HG03442 (cell line): ENCODE measurements at regions not wholly inside any gene's neighbourhood (a gene's known extent, or its start where the extent isn't known, plus 50 kb on each side); places are given as distances from the start of the nearest gene placed in this dataset.
"Not testable (repeated sequence)": the region's sequence is repeated elsewhere in the genome, so short reads cannot be mapped to it uniquely, and the experiment has no call there.

ENCODE experiments used
- ATAC-seq: cut with Tn5 transposase; IDR thresholded peaks from one replicate; pipeline ENCODE4 v1.9.1; 2021; ENCODE audit warnings: mild to moderate bottlenecking, moderate library complexity; ENCODE audit not compliant: unreplicated experiment

GRCh38 chr7:93048136-93048930 lies 69.4 kb downstream of the SAMD9 start:
- ATAC-seq, result no peak

- no peak for ATAC-seq
Measured at GRCh38 chr7:93047514-93048099, 70.2 kb downstream of the SAMD9 start.

GRCh38 chr7:93046641-93047040 lies 71.1 kb downstream of the SAMD9 start:
- ATAC-seq, result no peak

GRCh38 chr7:93044147-93044810 lies 73.5 kb downstream of the SAMD9 start:
- ATAC-seq, result no peak

GRCh38 chr7:93043385-93043985 lies 74.3 kb downstream of the SAMD9 start:
- ATAC-seq, result no peak

GRCh38 chr7:93040355-93040754 lies 77.4 kb downstream of the SAMD9 start:
- no peak for ATAC-seq

- no peak for ATAC-seq
Measured at GRCh38 chr7:93039786-93040185, 78.0 kb downstream of the SAMD9 start.

GRCh38 chr7:93039282-93039681 lies 78.5 kb downstream of the SAMD9 start:
- no peak for ATAC-seq

GRCh38 chr7:93036807-93037206 lies 81.0 kb downstream of the SAMD9 start:
- ATAC-seq, result peak; percentile 94

GRCh38 chr7:93036149-93036640 lies 81.6 kb downstream of the SAMD9 start:
- no peak for ATAC-seq

GRCh38 chr7:93031795-93032194 lies 86.0 kb downstream of the SAMD9 start:
- no peak for ATAC-seq

GRCh38 chr7:93030605-93031225 lies 87.1 kb downstream of the SAMD9 start:
- ATAC-seq, result no peak

GRCh38 chr7:93029056-93029455 lies 88.7 kb downstream of the SAMD9 start:
- no peak for ATAC-seq

- ATAC-seq, result no peak
Measured at GRCh38 chr7:93028610-93029009, 89.2 kb downstream of the SAMD9 start.

- no peak for ATAC-seq
Measured at GRCh38 chr7:93027044-93027443, 90.7 kb downstream of the SAMD9 start.

- ATAC-seq, result no peak
Measured at GRCh38 chr7:93026425-93026824, 91.4 kb downstream of the SAMD9 start.

- ATAC-seq, result no peak
Measured at GRCh38 chr7:93025389-93025788, 92.4 kb downstream of the SAMD9 start.

GRCh38 chr7:93022931-93023478 lies 94.8 kb downstream of the SAMD9 start:
- ATAC-seq, result not testable (repeated sequence)

GRCh38 chr7:93021748-93022147 lies 96.0 kb downstream of the SAMD9 start:
- no peak for ATAC-seq

GRCh38 chr7:93018716-93019115 lies 99.1 kb downstream of the SAMD9 start:
- no peak for ATAC-seq
